Fibroblast of lung (primary cell): ENCODE measurements at regions not wholly inside any gene's neighbourhood (a gene's known extent, or its start where the extent isn't known, plus 50 kb on each side); places are given as distances from the start of the nearest gene placed in this dataset.

ENCODE experiments used
- EZH2 ChIP-seq: IDR thresholded peaks from 2 replicates; pipeline ENCODE4 v1.5.1; 2012; ENCODE audit warnings: low read length, control low read depth, mild to moderate bottlenecking; ENCODE audit errors: missing control alignments
- TF ChIP-seq, protein P1 (sequence below), 2 donors: IDR thresholded peaks in 1 of 2; conservative IDR thresholded peaks in 1 of 2; 1 replicate in 1 of 2; 2 replicates in 1 of 2; pipeline ENCODE4 v1.5.1; 2011 to 2012; ENCODE audit warnings: low read length in 2 of 2, control low read depth in 1 of 2, inconsistent platforms in 1 of 2, low read depth in 1 of 2, mild to moderate bottlenecking in 1 of 2

DNA sequence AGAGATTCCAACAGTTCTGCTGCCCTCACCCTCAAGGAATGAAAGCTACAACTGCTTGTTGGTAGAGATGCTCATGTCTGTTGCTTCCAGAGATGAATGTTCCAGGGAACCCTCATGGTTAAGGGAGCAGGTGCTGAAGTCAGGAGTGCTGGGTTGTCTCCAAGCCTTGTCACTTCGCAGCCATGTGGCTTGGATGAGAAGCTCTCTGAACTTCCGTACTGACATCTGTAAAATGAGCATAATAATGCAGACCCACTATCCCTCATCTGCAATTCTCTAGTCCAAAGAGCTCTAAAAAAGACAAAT, 133.3 kb upstream of the ADRA1B start:
- TF ChIP-seq, protein P1, sequence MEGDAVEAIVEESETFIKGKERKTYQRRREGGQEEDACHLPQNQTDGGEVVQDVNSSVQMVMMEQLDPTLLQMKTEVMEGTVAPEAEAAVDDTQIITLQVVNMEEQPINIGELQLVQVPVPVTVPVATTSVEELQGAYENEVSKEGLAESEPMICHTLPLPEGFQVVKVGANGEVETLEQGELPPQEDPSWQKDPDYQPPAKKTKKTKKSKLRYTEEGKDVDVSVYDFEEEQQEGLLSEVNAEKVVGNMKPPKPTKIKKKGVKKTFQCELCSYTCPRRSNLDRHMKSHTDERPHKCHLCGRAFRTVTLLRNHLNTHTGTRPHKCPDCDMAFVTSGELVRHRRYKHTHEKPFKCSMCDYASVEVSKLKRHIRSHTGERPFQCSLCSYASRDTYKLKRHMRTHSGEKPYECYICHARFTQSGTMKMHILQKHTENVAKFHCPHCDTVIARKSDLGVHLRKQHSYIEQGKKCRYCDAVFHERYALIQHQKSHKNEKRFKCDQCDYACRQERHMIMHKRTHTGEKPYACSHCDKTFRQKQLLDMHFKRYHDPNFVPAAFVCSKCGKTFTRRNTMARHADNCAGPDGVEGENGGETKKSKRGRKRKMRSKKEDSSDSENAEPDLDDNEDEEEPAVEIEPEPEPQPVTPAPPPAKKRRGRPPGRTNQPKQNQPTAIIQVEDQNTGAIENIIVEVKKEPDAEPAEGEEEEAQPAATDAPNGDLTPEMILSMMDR (conservative IDR thresholded peaks at IDR 0.05 in 1 of 2, IDR thresholded peaks at IDR 0.05 in 1 of 2; ENCODE audit: low read depth in 1 of 2, low read length in 2 of 2): no peak
- TF ChIP-seq EZH2: no peak
